NCI-H1694 treated with DMSO at 0.1 percent for 48 hours (cell line): ENCODE measurements at regions not wholly inside any gene's neighbourhood (a gene's known extent, or its start where the extent isn't known, plus 50 kb on each side); places are given as distances from the start of the nearest gene placed in this dataset.
"Not testable (repeated sequence)": the region's sequence is repeated elsewhere in the genome, so short reads cannot be mapped to it uniquely, and the experiment has no call there.

ENCODE experiments used
- DNase-seq: peaks from one replicate; lab custom pipeline; 2025; lab: John Stamatoyannopoulos, UW

DNA sequence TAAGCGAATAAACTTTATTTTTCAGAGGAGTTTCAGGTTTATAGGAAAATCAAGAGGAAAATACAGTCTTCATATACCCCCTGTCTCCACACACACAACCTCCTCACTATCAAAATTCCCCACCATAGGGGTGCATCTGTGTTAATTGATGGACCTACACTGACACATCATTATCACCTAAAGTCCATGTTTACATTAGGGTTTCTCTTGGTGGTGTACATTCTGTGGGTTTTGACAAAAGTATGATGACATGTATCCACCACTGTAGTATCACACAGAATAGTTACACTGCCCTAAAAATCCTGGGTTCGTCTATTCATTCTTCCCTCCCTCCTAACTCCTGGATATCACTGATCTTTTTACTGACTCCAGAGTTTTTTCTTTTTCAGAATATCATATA lies 654.2 kb downstream of the UQCRFS1 start:
- DNase-seq, result no peak

GRCh38 chr19:28556371-28556770 lies 656.6 kb downstream of the UQCRFS1 start:
- no peak for DNase-seq

DNA sequence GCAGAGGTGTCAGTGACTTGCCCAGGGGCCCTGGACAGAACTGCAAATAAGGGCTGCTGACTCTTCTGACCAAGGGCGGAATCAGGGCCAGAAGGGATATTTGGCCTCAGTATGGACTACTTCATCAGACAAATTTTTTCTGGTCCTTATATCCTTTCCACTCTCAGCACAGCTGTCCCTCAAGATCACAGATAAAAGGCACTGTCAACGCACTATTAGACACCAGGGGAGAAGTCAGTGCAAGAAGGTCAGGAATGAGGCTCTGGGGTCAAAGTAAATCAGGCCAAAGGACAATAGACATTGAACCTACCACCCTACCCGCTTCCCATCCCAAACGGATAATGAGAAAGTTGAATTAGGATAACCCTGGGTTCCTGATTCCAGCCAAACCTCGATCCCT lies 657.6 kb downstream of the UQCRFS1 start:
- DNase-seq, result no peak

DNA sequence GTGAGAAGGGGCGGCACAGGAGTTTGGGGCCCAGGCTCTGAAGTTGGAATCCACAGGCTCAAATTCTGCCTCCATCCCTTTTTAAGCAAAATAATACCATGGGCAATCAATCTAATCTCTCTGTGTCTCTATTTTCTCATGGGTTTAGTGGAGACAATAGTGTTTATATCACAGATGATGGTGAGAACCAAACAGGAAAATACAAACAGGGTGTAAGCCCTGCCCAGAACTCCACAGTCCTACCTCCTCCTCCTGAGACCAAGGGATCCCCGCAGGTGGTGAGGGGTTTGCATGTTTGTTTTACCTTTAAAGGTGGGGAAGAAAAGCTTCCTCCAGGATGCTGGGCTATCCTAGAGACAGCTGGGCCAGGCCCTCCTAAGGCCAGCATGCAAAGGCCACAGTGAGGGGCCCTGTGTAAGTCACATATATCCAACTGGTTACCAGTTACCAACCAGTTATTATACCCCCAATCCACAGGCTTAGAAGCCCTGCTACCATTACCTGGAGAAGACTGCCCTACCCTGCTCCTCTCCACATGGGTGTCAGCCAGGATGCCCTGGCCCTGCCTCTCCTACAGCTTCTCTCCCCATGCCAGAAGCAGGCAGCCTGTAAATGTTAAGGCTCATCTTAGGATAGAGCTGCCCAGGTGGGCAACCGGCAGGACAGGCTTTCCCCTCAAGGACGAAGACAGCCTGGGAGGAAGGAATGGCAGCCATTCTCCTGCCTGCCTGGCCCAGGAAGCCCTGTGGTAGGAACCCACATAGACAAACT lies 658.4 kb downstream of the UQCRFS1 start:
- no peak for DNase-seq

DNA sequence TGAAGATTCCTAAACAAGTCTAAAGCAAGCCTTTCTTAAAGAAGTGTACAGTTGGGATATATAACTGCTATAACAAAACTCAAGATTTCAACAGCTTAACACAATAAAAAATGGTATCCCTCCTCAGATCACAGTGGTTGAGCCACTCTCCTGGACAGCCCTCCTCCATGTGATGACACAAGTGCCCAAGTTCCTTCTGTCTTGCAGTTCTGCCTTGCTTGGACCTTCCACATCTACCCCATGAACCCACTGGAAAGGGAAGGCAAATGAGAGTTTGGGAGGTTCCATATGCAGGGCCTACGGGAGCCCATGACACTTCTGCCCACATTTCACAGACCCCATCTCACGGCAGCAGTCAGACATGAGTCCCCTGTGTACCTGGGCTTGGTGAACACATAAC lies 659.2 kb downstream of the UQCRFS1 start:
- DNase-seq, result no peak

- DNase-seq, result no peak
Measured at GRCh38 chr19:28553005-28553404, 659.9 kb downstream of the UQCRFS1 start.

- DNase-seq, result no peak
Measured at GRCh38 chr19:28549680-28550277, 663.2 kb downstream of the UQCRFS1 start.

GRCh38 chr19:28546148-28546685 lies 666.7 kb downstream of the UQCRFS1 start:
- no peak for DNase-seq

DNA sequence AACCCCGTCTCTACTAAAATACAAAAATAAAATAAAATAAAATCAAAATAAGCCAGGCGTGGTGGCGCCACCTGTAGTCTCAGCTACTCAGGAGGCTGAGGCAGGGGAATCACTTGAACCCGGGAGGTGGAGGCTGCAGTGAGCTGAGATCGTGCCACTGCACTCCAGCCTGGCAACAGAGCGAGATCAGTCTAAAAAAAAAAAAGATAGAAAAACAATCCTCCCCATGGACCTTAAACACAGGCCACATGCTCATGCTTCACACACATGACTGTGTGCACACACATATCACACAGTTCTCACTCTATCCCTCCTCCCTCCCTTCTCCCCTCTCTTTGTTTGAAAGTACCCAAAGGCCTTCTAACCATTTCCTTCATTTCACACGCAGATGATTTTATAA lies 667.6 kb downstream of the UQCRFS1 start:
- not testable (repeated sequence) for DNase-seq

DNA sequence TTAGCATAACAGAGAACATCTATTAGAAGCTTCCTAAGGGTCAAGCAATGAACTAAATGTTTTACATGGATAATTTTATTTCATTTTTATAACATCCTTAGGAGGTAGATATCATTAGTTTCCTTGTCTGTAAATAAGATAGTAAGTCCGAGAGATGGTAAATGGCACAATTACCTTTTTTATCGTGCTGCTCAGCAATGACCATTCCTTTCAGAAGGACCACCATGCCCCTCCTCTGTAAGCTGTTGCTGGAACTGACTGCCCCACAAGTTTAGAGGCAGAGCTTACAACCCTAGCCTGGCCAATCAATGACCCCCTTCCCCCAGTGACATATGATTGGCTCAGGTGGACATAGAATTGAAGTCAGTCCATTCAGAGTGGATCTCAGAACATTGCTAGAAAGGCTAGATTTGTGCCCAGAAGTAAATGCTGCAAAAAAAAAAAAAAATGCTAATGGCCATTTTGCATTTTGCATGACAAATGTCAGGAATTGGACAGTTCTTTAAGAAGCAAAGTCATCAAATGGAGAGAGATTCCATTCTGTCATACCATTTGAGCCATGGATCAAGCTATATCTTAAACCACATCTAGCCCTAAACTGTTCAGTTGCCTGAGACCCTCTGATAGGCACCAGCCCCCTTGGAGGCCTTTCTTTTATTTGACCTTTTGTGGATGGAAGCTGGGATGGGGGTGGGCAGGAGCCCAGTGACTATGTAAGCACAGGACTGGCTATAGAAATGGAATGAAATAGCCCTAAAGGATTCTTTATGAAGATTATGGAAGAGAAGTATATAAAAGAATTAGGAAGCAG lies 668.3 kb downstream of the UQCRFS1 start:
- no peak for DNase-seq

GRCh38 chr19:28543244-28543776 lies 669.6 kb downstream of the UQCRFS1 start:
- DNase-seq, result no peak

GRCh38 chr19:28542394-28543243 lies 670.3 kb downstream of the UQCRFS1 start:
- no peak for DNase-seq

GRCh38 chr19:28541602-28542393 lies 671.2 kb downstream of the UQCRFS1 start:
- no peak for DNase-seq

DNA sequence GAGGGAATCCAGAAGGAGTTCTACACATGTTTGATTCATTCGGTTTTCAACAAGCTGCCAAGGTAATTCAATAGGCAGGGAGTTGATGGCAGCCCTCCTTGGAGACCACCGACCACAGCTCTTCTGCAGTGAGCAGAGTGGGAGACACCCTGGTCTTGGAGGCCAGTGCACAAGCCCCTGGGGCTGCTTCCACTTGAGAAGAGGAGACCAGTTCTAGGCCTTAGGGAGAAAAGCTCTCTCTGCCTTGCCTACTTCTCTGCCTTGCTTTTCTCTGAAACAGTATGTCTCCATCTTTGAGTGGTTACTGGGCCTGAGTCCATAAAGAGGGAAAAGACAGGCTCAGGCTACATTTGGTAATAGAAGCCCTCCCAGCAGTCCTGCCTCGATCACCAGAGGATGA lies 671.9 kb downstream of the UQCRFS1 start:
- no peak for DNase-seq

GRCh38 chr19:28540385-28540784 lies 672.6 kb downstream of the UQCRFS1 start:
- not testable (repeated sequence) for DNase-seq

DNA sequence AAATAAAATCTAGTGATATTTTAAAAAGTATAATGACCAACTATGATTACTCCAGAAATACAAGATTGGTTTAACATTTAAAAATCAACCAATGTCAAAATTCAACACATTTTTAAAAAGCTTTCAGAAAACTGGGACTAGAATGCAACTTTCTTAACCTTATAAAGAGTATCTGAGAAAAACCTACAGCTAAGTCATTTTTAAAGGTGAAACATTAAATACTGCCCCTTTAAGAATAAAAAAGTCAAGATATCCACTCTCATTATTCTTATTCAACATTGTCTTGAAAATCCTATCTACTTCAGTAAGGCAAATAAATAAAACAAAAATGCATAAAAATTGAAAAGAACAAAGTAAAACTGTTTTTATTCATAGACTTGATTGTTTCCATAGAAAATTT lies 673.2 kb downstream of the UQCRFS1 start:
- no peak for DNase-seq

DNA sequence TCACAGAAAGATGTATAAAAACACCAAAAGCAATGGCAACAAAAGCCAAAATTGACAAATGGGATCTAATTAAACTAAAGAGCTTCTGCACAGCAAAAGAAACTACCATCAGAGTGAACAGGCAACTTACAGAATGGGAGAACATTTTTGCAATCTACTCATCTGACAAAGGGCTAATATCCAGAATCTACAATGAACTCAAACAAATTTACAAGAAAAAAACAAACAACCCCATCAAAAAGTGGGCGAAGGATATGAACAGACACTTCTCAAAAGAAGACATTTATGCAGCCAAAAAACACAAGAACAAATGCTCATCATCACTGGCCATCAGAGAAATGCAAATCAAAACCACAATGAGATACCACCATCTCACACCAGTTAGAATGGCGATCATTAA lies 674.4 kb downstream of the UQCRFS1 start:
- not testable (repeated sequence) for DNase-seq

- no peak for DNase-seq
Measured at GRCh38 chr19:28537896-28538295, 675.1 kb downstream of the UQCRFS1 start.

GRCh38 chr19:28537079-28537478 lies 675.9 kb downstream of the UQCRFS1 start:
- no peak for DNase-seq

DNA sequence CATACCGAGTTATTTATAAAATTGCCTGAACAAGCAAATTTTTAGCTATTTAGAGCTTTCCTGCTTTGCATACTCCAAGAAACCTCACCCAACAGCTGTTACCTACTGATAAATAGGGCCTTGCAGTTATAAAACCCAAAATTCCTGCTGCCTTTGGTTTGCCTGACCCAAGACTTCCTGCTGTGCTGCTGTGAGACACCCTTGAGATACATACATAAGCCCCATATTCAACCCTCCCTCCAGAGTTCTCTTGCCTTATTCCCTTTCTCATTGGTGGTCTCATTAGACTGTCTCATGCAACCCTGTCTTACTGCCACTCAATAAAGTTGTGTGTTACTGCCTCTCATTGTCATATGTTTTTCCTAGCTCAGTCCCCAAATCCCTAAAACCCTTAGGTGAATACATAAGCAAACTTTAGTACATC lies 677.6 kb downstream of the UQCRFS1 start:
- no peak for DNase-seq
